OCI-LY7 (cell line): ENCODE measurements at regions not wholly inside any gene's neighbourhood (a gene's known extent, or its start where the extent isn't known, plus 50 kb on each side); places are given as distances from the start of the nearest gene placed in this dataset.

ENCODE experiments used
- BruUV-seq: library from RNA; stranded (reverse); fragments of 400-500 nt; replicated peaks from 2 replicates; lab custom pipeline; 2021; lab: Mats Ljungman, UMichigan
- CTCF ChIA-PET: fragments of 300-600 bp; sonication (Branson Sonifier 250); formaldehyde crosslinking; loops from one replicate; lab custom pipeline; 2022; ENCODE audit warnings: antibody characterized with exemption; ENCODE audit not compliant: unreplicated experiment; lab: Charles Lee
- POLR2A ChIA-PET: fragments of 300-600 bp; sonication (Branson Sonifier 250); formaldehyde crosslinking; loops from one replicate; lab custom pipeline; 2022; ENCODE audit warnings: antibody characterized with exemption; lab: Charles Lee
- DNase-seq: peaks from one replicate; pipeline ENCODE4 v3.0.0-alpha.2; 2015; ENCODE audit warnings: low spot score
- H2AFZ ChIP-seq: fragments of 200-600 bp; sonication (generic), shearing (Covaris generic); 2 replicates; pipeline ENCODE4 v1.6.1; 2014; ENCODE audit warnings: mild to moderate bottlenecking, antibody characterized with exemption, low read length, moderate library complexity
- H3K27ac ChIP-seq: fragments of 200-600 bp; sonication (generic); 2 replicates; pipeline ENCODE4 v1.5.1; 2014; ENCODE audit warnings: mixed run types, low read depth, mild to moderate bottlenecking, moderate library complexity, low read length, inconsistent platforms; ENCODE audit not compliant: poor library complexity, severe bottlenecking
- H3K36me3 ChIP-seq: fragments of 200-600 bp; sonication (generic); 2 replicates; pipeline ENCODE4 v1.6.1; 2014; ENCODE audit warnings: mild to moderate bottlenecking, antibody characterized with exemption, low read length, moderate library complexity, mixed read lengths; ENCODE audit not compliant: insufficient read depth
- H3K4me1 ChIP-seq: fragments of 200-600 bp; sonication (generic); 2 replicates; pipeline ENCODE4 v1.5.1; 2014; ENCODE audit warnings: mild to moderate bottlenecking, low read length; ENCODE audit not compliant: insufficient read depth, poor library complexity, severe bottlenecking
- H3K4me2 ChIP-seq: fragments of 200-600 bp; sonication (generic); 2 replicates; pipeline ENCODE4 v1.6.1; 2014; ENCODE audit warnings: mild to moderate bottlenecking, low read length
- H3K4me3 ChIP-seq: fragments of 200-600 bp; sonication (generic); 2 replicates; pipeline ENCODE4 v1.5.1; 2014; ENCODE audit warnings: mild to moderate bottlenecking, low read depth, low read length; ENCODE audit not compliant: poor library complexity, severe bottlenecking
- H3K79me2 ChIP-seq: fragments of 200-600 bp; sonication (generic); 2 replicates; pipeline ENCODE4 v1.6.1; 2016; ENCODE audit warnings: low read depth, mild to moderate bottlenecking, low read length, moderate library complexity, mixed read lengths; ENCODE audit not compliant: insufficient read depth
- H3K9me2 ChIP-seq: fragments of 200-600 bp; sonication (generic); 2 replicates; pipeline ENCODE4 v1.6.1; 2016; ENCODE audit warnings: mild to moderate bottlenecking, low read length, mixed read lengths; ENCODE audit not compliant: insufficient read depth
- H3K9me3 ChIP-seq: fragments of 200-600 bp; sonication (generic); 2 replicates; pipeline ENCODE4 v1.6.1; 2014; ENCODE audit warnings: mild to moderate bottlenecking, mixed run types, low read length, mixed read lengths
- H4K20me1 ChIP-seq: fragments of 200-600 bp; sonication (generic); 2 replicates; pipeline ENCODE4 v1.6.1; 2014; ENCODE audit warnings: mild to moderate bottlenecking, antibody characterized with exemption, low read length, moderate library complexity, mixed read lengths; ENCODE audit not compliant: insufficient read depth
- EZH2phosphoT487 ChIP-seq: fragments of 200-600 bp; sonication (generic); IDR thresholded peaks from 2 replicates; pipeline ENCODE4 v1.6.1; 2018; ENCODE audit warnings: low read depth, borderline replicate concordance, mild to moderate bottlenecking, mixed run types, antibody characterized with exemption, low read length, moderate library complexity, mixed read lengths
- intact Hi-C: fragments of 100-400 bp; cut with micrococcal nuclease; formaldehyde crosslinking; loops from one replicate; pipeline ENCODE4 v1.10.0; 2022; ENCODE audit not compliant: unreplicated experiment
- TF ChIP-seq, protein P1 (sequence below): fragments of 200-600 bp; sonication (generic); conservative IDR thresholded peaks from 2 replicates; pipeline ENCODE4 v1.5.1; 2014; ENCODE audit warnings: mild to moderate bottlenecking, antibody characterized with exemption, low read length, moderate library complexity, mixed read lengths

GRCh38 chr9:115650768-115651167 lies 502.8 kb upstream of the PAPPA start:
- Histone ChIP-seq H3K4me3 (no peak overlapping the region), H3K36me3 (no peaks in the 10 kb centered on the region), H3K4me1 (no peaks in the 10 kb centered on the region), H2AFZ (no peak overlapping the region), H3K9me2 (no peaks in the 10 kb centered on the region), H3K79me2 (no peaks in the 10 kb centered on the region), H3K27ac (no peak overlapping the region), H4K20me1 (no peaks in the 10 kb centered on the region), H3K9me3 (no peaks in the 10 kb centered on the region), H3K4me2 (no peak overlapping the region)
- intact Hi-C loops, result no loop called here
- no TSS peak for BruUV-seq
- ChIA-PET CTCF (no interaction called here), POLR2A (interaction anchor here (0.9 kb wide), 1 partner anchor 83 kb away, joined by 4 read pairs; no protein-coding TSS in a partner anchor)
- DNase-seq, result no peak
- TF ChIP-seq, protein P1, sequence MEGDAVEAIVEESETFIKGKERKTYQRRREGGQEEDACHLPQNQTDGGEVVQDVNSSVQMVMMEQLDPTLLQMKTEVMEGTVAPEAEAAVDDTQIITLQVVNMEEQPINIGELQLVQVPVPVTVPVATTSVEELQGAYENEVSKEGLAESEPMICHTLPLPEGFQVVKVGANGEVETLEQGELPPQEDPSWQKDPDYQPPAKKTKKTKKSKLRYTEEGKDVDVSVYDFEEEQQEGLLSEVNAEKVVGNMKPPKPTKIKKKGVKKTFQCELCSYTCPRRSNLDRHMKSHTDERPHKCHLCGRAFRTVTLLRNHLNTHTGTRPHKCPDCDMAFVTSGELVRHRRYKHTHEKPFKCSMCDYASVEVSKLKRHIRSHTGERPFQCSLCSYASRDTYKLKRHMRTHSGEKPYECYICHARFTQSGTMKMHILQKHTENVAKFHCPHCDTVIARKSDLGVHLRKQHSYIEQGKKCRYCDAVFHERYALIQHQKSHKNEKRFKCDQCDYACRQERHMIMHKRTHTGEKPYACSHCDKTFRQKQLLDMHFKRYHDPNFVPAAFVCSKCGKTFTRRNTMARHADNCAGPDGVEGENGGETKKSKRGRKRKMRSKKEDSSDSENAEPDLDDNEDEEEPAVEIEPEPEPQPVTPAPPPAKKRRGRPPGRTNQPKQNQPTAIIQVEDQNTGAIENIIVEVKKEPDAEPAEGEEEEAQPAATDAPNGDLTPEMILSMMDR, result no peak

DNA sequence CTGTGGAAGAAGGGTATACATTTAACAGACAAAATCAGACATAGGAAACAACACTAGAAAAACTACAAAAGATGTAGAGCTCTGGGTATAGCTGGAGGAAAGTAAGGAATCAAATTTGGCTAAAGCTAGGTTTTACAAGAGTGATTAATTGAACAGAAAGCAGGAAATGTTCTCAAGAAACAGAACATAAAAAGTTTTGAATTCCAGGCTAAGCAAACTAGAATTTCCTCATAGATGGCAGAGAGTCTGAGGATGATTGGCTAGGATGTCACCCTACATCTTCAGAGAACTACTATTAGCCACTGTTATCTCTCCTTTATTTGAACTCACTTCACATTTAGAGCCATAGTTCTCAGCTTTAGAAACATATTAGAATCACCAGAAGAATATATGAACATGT lies 502.1 kb upstream of the PAPPA start:
- no TSS peak for BruUV-seq
- Histone ChIP-seq H3K4me1 (no peaks in the 10 kb centered on the region), H3K27ac (no peak overlapping the region), H3K4me3 (no peak overlapping the region), H3K79me2 (no peaks in the 10 kb centered on the region), H3K36me3 (no peaks in the 10 kb centered on the region), H4K20me1 (no peaks in the 10 kb centered on the region), H2AFZ (no peak overlapping the region), H3K9me3 (no peaks in the 10 kb centered on the region), H3K9me2 (no peaks in the 10 kb centered on the region), H3K4me2 (no peak overlapping the region)
- TF ChIP-seq, protein P1, result no peak
- no peak for DNase-seq
- POLR2A ChIA-PET, result interaction anchor here (0.9 kb wide), 1 partner anchor 84 kb away, joined by 4 read pairs; no protein-coding TSS in a partner anchor
- intact Hi-C loops, result no loop called here
- CTCF ChIA-PET, result no interaction called here

- no peaks in the 10 kb centered on the region for H3K9me2 ChIP-seq
- no peak overlapping the region for H3K27ac ChIP-seq
- POLR2A ChIA-PET, result interaction anchor here (0.7 kb wide), 1 partner anchor 110 kb away, joined by 3 read pairs; no protein-coding TSS in a partner anchor
- no peaks in the 10 kb centered on the region for H3K79me2 ChIP-seq
- H3K4me3 ChIP-seq, result no peak overlapping the region
- no peaks in the 10 kb centered on the region for H4K20me1 ChIP-seq
- no peaks in the 10 kb centered on the region for H3K9me3 ChIP-seq
- H3K4me1 ChIP-seq, result no peaks in the 10 kb centered on the region
- intact Hi-C loops, result no loop called here
- H3K4me2 ChIP-seq, result no peak overlapping the region
- TF ChIP-seq, protein P1, result no peak
- no peak for TF ChIP-seq EZH2phosphoT487
- H3K36me3 ChIP-seq, result no peaks in the 10 kb centered on the region
- H2AFZ ChIP-seq, result no peak overlapping the region
- BruUV-seq, result no TSS peak
- CTCF ChIA-PET, result interaction anchor here (0.7 kb wide), 1 partner anchor 1553 kb away, joined by 3 read pairs; no protein-coding TSS in a partner anchor
- no peak for DNase-seq
These were observed 500.4 kb upstream of the PAPPA start for GRCh38 chr9:115653171-115653606.
